H9 (cell line): ENCODE measurements at regions not wholly inside any gene's neighbourhood (a gene's known extent, or its start where the extent isn't known, plus 50 kb on each side); places are given as distances from the start of the nearest gene placed in this dataset.

ENCODE experiments used
- DNase-seq: peaks from one replicate; pipeline ENCODE4 v3.0.0-alpha.2; 2017
- H2AFZ ChIP-seq: one replicate; pipeline ENCODE4 v1.6.1; 2013; ENCODE audit warnings: mild to moderate bottlenecking, low read length, control low read depth, moderate library complexity
- H2AK5ac ChIP-seq: 2 replicates; pipeline ENCODE4 v1.6.1; 2013; ENCODE audit warnings: low read length, control low read depth, mixed read lengths; ENCODE audit not compliant: insufficient read length
- H2BK120ac ChIP-seq: one replicate; pipeline ENCODE4 v1.6.1; 2013; ENCODE audit warnings: low read depth, mild to moderate bottlenecking, low read length, control low read depth, inconsistent platforms; ENCODE audit not compliant: poor library complexity, severe bottlenecking
- H2BK12ac ChIP-seq: 2 replicates; pipeline ENCODE4 v1.6.1; 2013; ENCODE audit warnings: low read length, control low read depth, mixed read lengths, low read depth; ENCODE audit not compliant: insufficient read length
- H2BK15ac ChIP-seq: 2 replicates; pipeline ENCODE4 v1.6.1; 2013; ENCODE audit warnings: low read depth, low read length, control low read depth
- H2BK20ac ChIP-seq: one replicate; pipeline ENCODE4 v1.6.1; 2013; ENCODE audit warnings: low read depth, mild to moderate bottlenecking, low read length, control low read depth, inconsistent platforms; ENCODE audit not compliant: poor library complexity, severe bottlenecking
- H2BK5ac ChIP-seq: 2 replicates; pipeline ENCODE4 v1.6.1; 2013; ENCODE audit warnings: low read length, control low read depth, mixed read lengths; ENCODE audit not compliant: insufficient read length
- H3K14ac ChIP-seq: 2 replicates; pipeline ENCODE4 v1.6.1; 2013; ENCODE audit warnings: low read length, control low read depth; ENCODE audit not compliant: insufficient read depth
- H3K18ac ChIP-seq: 2 replicates; pipeline ENCODE4 v1.6.1; 2013; ENCODE audit warnings: low read depth, mild to moderate bottlenecking, mixed read lengths, low read length, control low read depth; ENCODE audit not compliant: insufficient read length
- H3K23ac ChIP-seq: 2 replicates; pipeline ENCODE4 v1.6.1; 2013; ENCODE audit warnings: low read length, control low read depth, mixed read lengths, low read depth; ENCODE audit not compliant: insufficient read length
- H3K23me2 ChIP-seq: 2 replicates; pipeline ENCODE4 v1.6.1; 2013; ENCODE audit warnings: low read depth, mild to moderate bottlenecking, mixed read lengths, low read length, control low read depth; ENCODE audit not compliant: insufficient read length, poor library complexity, severe bottlenecking
- H3K27ac ChIP-seq: 2 replicates; pipeline ENCODE4 v1.5.1; 2013; ENCODE audit warnings: low read length, control low read depth, mixed read lengths, low read depth; ENCODE audit not compliant: insufficient read length
- H3K27me3 ChIP-seq: 2 replicates; pipeline ENCODE4 v1.6.1; 2013; ENCODE audit warnings: low read length, control low read depth, inconsistent platforms; ENCODE audit not compliant: insufficient read depth
- H3K4ac ChIP-seq: 2 replicates; pipeline ENCODE4 v1.6.1; 2013; ENCODE audit warnings: low read depth, mild to moderate bottlenecking, control low read depth, inconsistent platforms, low read length, moderate library complexity
- H3K4me1 ChIP-seq: 2 replicates; pipeline ENCODE4 v1.6.1; 2013; ENCODE audit warnings: low read length, control low read depth, inconsistent platforms; ENCODE audit not compliant: insufficient read depth
- H3K4me2 ChIP-seq: 2 replicates; pipeline ENCODE4 v1.6.1; 2013; ENCODE audit warnings: low read length, control low read depth, mixed read lengths; ENCODE audit not compliant: insufficient read length, insufficient read depth
- H3K56ac ChIP-seq: 2 replicates; pipeline ENCODE4 v1.6.1; 2013; ENCODE audit warnings: low read depth, mild to moderate bottlenecking, mixed read lengths, low read length, control low read depth; ENCODE audit not compliant: insufficient read length
- H3K79me1 ChIP-seq: 2 replicates; pipeline ENCODE4 v1.6.1; 2013; ENCODE audit warnings: low read depth, mild to moderate bottlenecking, moderate library complexity, low read length, control low read depth, inconsistent platforms; ENCODE audit not compliant: insufficient read depth, poor library complexity, severe bottlenecking
- H3K79me2 ChIP-seq: 2 replicates; pipeline ENCODE4 v1.6.1; 2013; ENCODE audit warnings: low read length, control low read depth, inconsistent platforms; ENCODE audit not compliant: insufficient read depth
- H3K9ac ChIP-seq: 2 replicates; pipeline ENCODE4 v1.6.1; 2013; ENCODE audit warnings: low read length, control low read depth, mixed read lengths; ENCODE audit not compliant: insufficient read length; ENCODE audit errors: extremely low read depth
- H3K9me3 ChIP-seq: one replicate; pipeline ENCODE4 v1.6.1; 2013; ENCODE audit warnings: low read depth, low read length, inconsistent platforms; ENCODE audit not compliant: control insufficient read depth
- H3T11ph ChIP-seq: one replicate; pipeline ENCODE4 v1.6.1; 2013; ENCODE audit warnings: mild to moderate bottlenecking, low read length, control low read depth, inconsistent platforms
- H4K20me1 ChIP-seq: one replicate; pipeline ENCODE4 v1.6.1; 2013; ENCODE audit not compliant: control insufficient read depth, insufficient read length, insufficient read depth
- H4K5ac ChIP-seq: 2 replicates; pipeline ENCODE4 v1.6.1; 2013; ENCODE audit warnings: low read depth, mild to moderate bottlenecking, mixed read lengths, low read length, control low read depth; ENCODE audit not compliant: insufficient read length
- H4K8ac ChIP-seq: replicated peaks from 2 replicates; pipeline ENCODE4 v1.6.1; 2013; ENCODE audit warnings: low read length, control low read depth, mixed read lengths, low read depth; ENCODE audit not compliant: insufficient read length
- H4K91ac ChIP-seq: 2 replicates; pipeline ENCODE4 v1.6.1; 2013; ENCODE audit warnings: low read depth, mild to moderate bottlenecking, moderate library complexity, mixed read lengths, low read length, control low read depth; ENCODE audit not compliant: insufficient read length
- H3K27ac Mint-ChIP-seq, 3 experiments: 2 replicates in 2 of 3; 3 replicates in 1 of 3; pipeline ENCODE4 v1.8.0; 2020 to 2021; ENCODE audit warnings: mixed read lengths in 3 of 3, mild to moderate bottlenecking in 1 of 3, moderate library complexity in 1 of 3
- H3K27me3 Mint-ChIP-seq: 2 replicates; pipeline ENCODE4 v1.8.0; 2021; ENCODE audit warnings: low read depth, mild to moderate bottlenecking, moderate library complexity, mixed read lengths
- H3K36me3 Mint-ChIP-seq, 3 experiments: 2 replicates in 2 of 3; 3 replicates in 1 of 3; pipeline ENCODE4 v1.8.0; 2020 to 2021; ENCODE audit warnings: low read depth in 3 of 3, mixed read lengths in 3 of 3; ENCODE audit not compliant: insufficient read depth in 1 of 3
- H3K4me1 Mint-ChIP-seq, 2 experiments: 2 replicates each; pipeline ENCODE4 v1.8.0; 2020; ENCODE audit warnings: mixed read lengths in 2 of 2
- H3K4me3 Mint-ChIP-seq, 2 experiments: 2 replicates in 1 of 2; 3 replicates in 1 of 2; pipeline ENCODE4 v1.8.0; 2020 to 2021; ENCODE audit warnings: mild to moderate bottlenecking in 2 of 2, mixed read lengths in 2 of 2, moderate library complexity in 1 of 2
- H3K9me3 Mint-ChIP-seq, 2 experiments: 2 replicates in 1 of 2; 3 replicates in 1 of 2; pipeline ENCODE4 v1.8.0; 2020; ENCODE audit warnings: mild to moderate bottlenecking in 2 of 2, mixed read lengths in 2 of 2, moderate library complexity in 1 of 2
- WGBS: extraction: QIAGEN DNeasy Blood & Tissue Kit; methylation state at CpG from one replicate; pipeline ENCODE4 v1.1.7; 2013; ENCODE audit warnings: missing lambda C conversion rate, low lambda C conversion rate, mixed read lengths; ENCODE audit not compliant: insufficient read length; ENCODE audit errors: extremely low coverage; 5-methylcytosine and 5-hydroxymethylcytosine counted together
- TF ChIP-seq, protein P1 (sequence below): fragments of 200-600 bp; sonication (generic); conservative IDR thresholded peaks from 3 replicates; pipeline ENCODE4 v1.8.0; 2021; ENCODE audit warnings: antibody characterized with exemption, mild to moderate bottlenecking

DNA sequence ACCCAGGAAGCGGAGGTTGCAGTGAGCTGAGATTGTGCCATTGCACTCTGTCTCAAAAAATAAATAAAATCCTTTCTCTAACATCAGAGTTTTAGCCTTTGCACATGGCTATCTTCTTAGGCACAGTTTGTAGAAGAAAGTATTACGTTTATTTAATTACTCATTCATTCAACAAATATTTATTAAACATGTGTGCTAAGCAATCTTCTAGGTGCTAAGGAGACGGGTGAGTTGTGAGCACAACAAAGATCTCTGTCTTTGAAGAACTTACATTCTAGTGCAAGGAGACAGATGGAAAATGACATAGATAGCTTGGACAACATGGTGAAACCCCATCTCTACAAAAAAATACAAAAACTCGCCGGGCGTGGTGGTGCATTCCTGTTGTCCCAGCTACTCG, 122.3 kb upstream of the MYO10 start:
- H3K79me2 ChIP-seq: no peaks in the 10 kb centered on the region
- H2BK5ac ChIP-seq: no peak overlapping the region
- no peak overlapping the region for H3T11ph ChIP-seq
- no peaks in the 10 kb centered on the region for H3K79me1 ChIP-seq
- no peak overlapping the region for H3K56ac ChIP-seq
- WGBS: no CpG with 5 or more reads among the region's 7 CpGs
- H4K8ac ChIP-seq: no peak overlapping the region
- H3K23me2 ChIP-seq: no peaks in the 10 kb centered on the region
- no peak overlapping the region for H3K23ac ChIP-seq
- no peak overlapping the region for H2AFZ ChIP-seq
- H3K18ac ChIP-seq: no peak overlapping the region
- H4K20me1 ChIP-seq: no peaks in the 10 kb centered on the region
- no peak overlapping the region for H2BK15ac ChIP-seq
- no peak overlapping the region for H3K4me3 Mint-ChIP-seq
- H2AK5ac ChIP-seq: no peak overlapping the region
- H3K36me3 Mint-ChIP-seq: peaks cover 0 to 5% (median 4%) of the 10 kb centered on the region in 3 experiments; a peak in 2 of 7 replicates
- no peaks in the 10 kb centered on the region for H3K9me3 ChIP-seq
- DNase-seq: no peak
- no peaks in the 10 kb centered on the region; a peak in 1 of 5 replicates for H3K9me3 Mint-ChIP-seq
- TF ChIP-seq, protein P1, sequence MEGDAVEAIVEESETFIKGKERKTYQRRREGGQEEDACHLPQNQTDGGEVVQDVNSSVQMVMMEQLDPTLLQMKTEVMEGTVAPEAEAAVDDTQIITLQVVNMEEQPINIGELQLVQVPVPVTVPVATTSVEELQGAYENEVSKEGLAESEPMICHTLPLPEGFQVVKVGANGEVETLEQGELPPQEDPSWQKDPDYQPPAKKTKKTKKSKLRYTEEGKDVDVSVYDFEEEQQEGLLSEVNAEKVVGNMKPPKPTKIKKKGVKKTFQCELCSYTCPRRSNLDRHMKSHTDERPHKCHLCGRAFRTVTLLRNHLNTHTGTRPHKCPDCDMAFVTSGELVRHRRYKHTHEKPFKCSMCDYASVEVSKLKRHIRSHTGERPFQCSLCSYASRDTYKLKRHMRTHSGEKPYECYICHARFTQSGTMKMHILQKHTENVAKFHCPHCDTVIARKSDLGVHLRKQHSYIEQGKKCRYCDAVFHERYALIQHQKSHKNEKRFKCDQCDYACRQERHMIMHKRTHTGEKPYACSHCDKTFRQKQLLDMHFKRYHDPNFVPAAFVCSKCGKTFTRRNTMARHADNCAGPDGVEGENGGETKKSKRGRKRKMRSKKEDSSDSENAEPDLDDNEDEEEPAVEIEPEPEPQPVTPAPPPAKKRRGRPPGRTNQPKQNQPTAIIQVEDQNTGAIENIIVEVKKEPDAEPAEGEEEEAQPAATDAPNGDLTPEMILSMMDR: no peak
- H4K91ac ChIP-seq: no peak overlapping the region
- no peaks in the 10 kb centered on the region for H3K27me3 ChIP-seq
- no peak overlapping the region for H3K14ac ChIP-seq
- H3K27me3 Mint-ChIP-seq: no peaks in the 10 kb centered on the region; the same call in 1 of the 2 replicates
- no peak overlapping the region for H3K27ac Mint-ChIP-seq
- peaks cover 16 to 18% of the 10 kb centered on the region in 2 experiments for H3K4me1 Mint-ChIP-seq
- no peaks in the 10 kb centered on the region for H3K4me1 ChIP-seq
- no peak overlapping the region for H2BK12ac ChIP-seq
- H2BK120ac ChIP-seq: no peak overlapping the region
- no peak overlapping the region for H2BK20ac ChIP-seq
- no peak overlapping the region for H3K27ac ChIP-seq
- no peak overlapping the region for H3K9ac ChIP-seq
- no peak overlapping the region for H4K5ac ChIP-seq
- H3K4me2 ChIP-seq: no peak overlapping the region
- H3K4ac ChIP-seq: no peak overlapping the region
